ENCODE measurements at regions not wholly inside any gene's neighbourhood (a gene's known extent, or its start where the extent isn't known, plus 50 kb on each side); places are given as distances from the start of the nearest gene placed in this dataset.

DNA sequence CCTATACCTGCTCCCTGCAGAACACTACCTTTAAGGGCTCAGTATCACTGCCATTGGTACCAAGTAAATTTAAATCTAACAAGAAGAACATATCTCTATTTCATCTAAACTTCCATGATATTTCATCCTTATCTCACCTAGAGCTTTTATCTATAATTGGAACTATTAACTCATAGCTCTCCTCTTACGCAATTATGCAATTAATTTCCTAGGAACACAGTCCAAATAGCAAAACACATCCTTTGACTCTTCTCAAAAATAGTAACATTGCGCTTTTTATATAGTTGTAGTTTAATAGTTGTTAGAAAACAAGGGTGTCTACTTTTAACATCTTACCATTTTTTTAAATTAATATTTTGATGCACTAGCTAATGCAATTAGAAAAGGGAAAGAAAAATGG, 986.8 kb upstream of the SLC35B3 start:
- TF ChIP-seq CTCF (conservative IDR thresholded peaks at IDR 0.05; ENCODE audit: low read depth, low read length) (no peak), EZH2 (IDR thresholded peaks at IDR 0.05; ENCODE audit: borderline replicate concordance, low read depth, low read length, poor library complexity, severe bottlenecking) (no peak)
- CTCF ChIA-PET, result no interaction called here
- Histone ChIP-seq H3K27ac (ENCODE audit: low read depth, low read length, poor library complexity, severe bottlenecking) (no peak overlapping the region), H3K4me3 (ENCODE audit: low read depth, low read length, poor library complexity, severe bottlenecking) (no peak overlapping the region), H3K36me3 (ENCODE audit: insufficient read depth, low read length, poor library complexity, severe bottlenecking) (no peaks in the 10 kb centered on the region), H3K4me1 (ENCODE audit: insufficient read depth, low read length, poor library complexity, severe bottlenecking) (peaks cover 7% of the 10 kb centered on the region), H3K9me3 (ENCODE audit: low read depth, low read length, poor library complexity, severe bottlenecking) (no peaks in the 10 kb centered on the region), H3K27me3 (replicated peaks; ENCODE audit: insufficient read depth, low read depth, low read length, poor library complexity) (no peaks in the 10 kb centered on the region)
- BruUV-seq (replicated peaks), result no TSS peak
- no peak for DNase-seq (ENCODE audit: low spot score)
- POLR2A ChIA-PET (ENCODE audit: low non-redundant PET), result no interaction called here
- intact Hi-C loops (cut with micrococcal nuclease; ENCODE audit: unreplicated experiment), result no loop called here

- DNase-seq (ENCODE audit: low spot score), result no peak
- no TSS peak for BruUV-seq (replicated peaks)
Observed at GRCh38 chr6:9420316-9421015, 985.1 kb upstream of the SLC35B3 start.

DNA sequence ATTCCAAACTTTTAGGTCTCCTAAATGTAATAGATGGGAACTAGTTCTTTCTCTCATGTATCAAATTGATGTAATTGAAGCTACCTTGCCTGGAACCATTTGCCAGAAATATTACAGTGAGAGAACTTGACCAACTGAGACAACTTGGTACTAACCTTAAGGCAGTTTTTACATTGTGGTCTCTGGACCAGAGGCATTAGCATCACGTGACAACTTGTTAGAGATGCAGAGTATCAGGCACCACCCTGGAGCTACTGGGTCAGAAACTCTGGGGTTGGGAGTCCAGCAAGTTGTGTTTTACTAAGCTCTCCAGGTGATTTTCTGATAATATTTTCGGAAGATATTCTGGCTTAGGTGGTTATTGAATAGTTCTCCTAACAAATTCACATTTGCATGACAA, 982.1 kb upstream of the SLC35B3 start:
- Histone ChIP-seq H3K36me3 (ENCODE audit: insufficient read depth, low read length, poor library complexity, severe bottlenecking) (no peaks in the 10 kb centered on the region), H3K4me3 (ENCODE audit: low read depth, low read length, poor library complexity, severe bottlenecking) (no peak overlapping the region), H3K9me3 (ENCODE audit: low read depth, low read length, poor library complexity, severe bottlenecking) (no peaks in the 10 kb centered on the region), H3K27ac (ENCODE audit: low read depth, low read length, poor library complexity, severe bottlenecking) (no peak overlapping the region), H3K27me3 (replicated peaks; ENCODE audit: insufficient read depth, low read depth, low read length, poor library complexity) (no peaks in the 10 kb centered on the region), H3K4me1 (ENCODE audit: insufficient read depth, low read length, poor library complexity, severe bottlenecking) (peaks cover 10% of the 10 kb centered on the region)
- POLR2A ChIA-PET (ENCODE audit: low non-redundant PET), result no interaction called here
- no peak for TF ChIP-seq EZH2 (IDR thresholded peaks at IDR 0.05; ENCODE audit: borderline replicate concordance, low read depth, low read length, poor library complexity, severe bottlenecking)
- TF ChIP-seq CTCF (conservative IDR thresholded peaks at IDR 0.05; ENCODE audit: low read depth, low read length), result no peak
- intact Hi-C loops (cut with micrococcal nuclease; ENCODE audit: unreplicated experiment), result loop anchor here (10.0 kb wide), 1 partner anchor 883 kb away; no protein-coding TSS in a partner anchor
- BruUV-seq (replicated peaks), result no TSS peak
- CTCF ChIA-PET, result no interaction called here
- no peak for DNase-seq (ENCODE audit: low spot score)

More at GRCh38 chr6:9420316-9421015, 985.1 kb upstream of the SLC35B3 start:
- Histone ChIP-seq H3K4me3 (ENCODE audit: low read depth, low read length, poor library complexity, severe bottlenecking) (no peak overlapping the region), H3K9me3 (ENCODE audit: low read depth, low read length, poor library complexity, severe bottlenecking) (no peaks in the 10 kb centered on the region), H3K27me3 (replicated peaks; ENCODE audit: insufficient read depth, low read depth, low read length, poor library complexity) (no peaks in the 10 kb centered on the region), H3K27ac (ENCODE audit: low read depth, low read length, poor library complexity, severe bottlenecking) (no peak overlapping the region), H3K36me3 (ENCODE audit: insufficient read depth, low read length, poor library complexity, severe bottlenecking) (no peaks in the 10 kb centered on the region), H3K4me1 (ENCODE audit: insufficient read depth, low read length, poor library complexity, severe bottlenecking) (peaks cover 7% of the 10 kb centered on the region)
- intact Hi-C loops (cut with micrococcal nuclease; ENCODE audit: unreplicated experiment), result no loop called here
- ChIA-PET POLR2A (ENCODE audit: low non-redundant PET) (no interaction called here), CTCF (no interaction called here)
- TF ChIP-seq EZH2 (IDR thresholded peaks at IDR 0.05; ENCODE audit: borderline replicate concordance, low read depth, low read length, poor library complexity, severe bottlenecking), result no peak
- TF ChIP-seq CTCF (conservative IDR thresholded peaks at IDR 0.05; ENCODE audit: low read depth, low read length), result no peak

Measured in A673 (cell line).